ENCODE measurements at regions not wholly inside any gene's neighbourhood (a gene's known extent, or its start where the extent isn't known, plus 50 kb on each side); places are given as distances from the start of the nearest gene placed in this dataset.

DNA sequence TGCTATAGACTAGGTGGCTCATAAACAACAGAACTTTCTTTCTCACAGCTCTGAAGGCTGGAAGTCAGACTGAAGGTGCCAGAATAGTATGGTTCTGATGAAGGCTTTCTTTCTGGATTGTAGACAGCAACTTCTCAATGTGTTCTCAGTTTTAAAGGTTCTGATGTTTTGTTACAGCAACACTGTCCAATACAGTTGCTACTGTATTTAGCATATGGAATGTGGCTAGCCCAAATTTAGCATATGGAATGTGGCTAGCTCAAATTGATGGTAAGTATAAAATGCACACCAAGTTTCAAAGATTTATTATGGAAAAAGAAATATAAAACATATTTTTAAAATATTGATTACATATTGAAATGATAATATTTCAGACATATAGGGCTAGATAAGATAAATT lies 145.3 kb downstream of the MBL2 start:
- Histone ChIP-seq H2AFZ (ENCODE audit: control insufficient read depth, low read length) (no peak overlapping the region), H3K27me3 (ENCODE audit: control insufficient read depth, extremely low read depth, insufficient read depth, low read length) (no peaks in the 10 kb centered on the region), H3K36me3 (ENCODE audit: control insufficient read depth in 2 of 2, extremely low read depth in 1 of 2, insufficient read depth in 2 of 2, low read length in 2 of 2) (no peaks in the 10 kb centered on the region), H3K9me1 (ENCODE audit: control insufficient read depth, extremely low read depth, insufficient read depth, low read length) (no peaks in the 10 kb centered on the region), H3K79me2 (ENCODE audit: control insufficient read depth, insufficient read depth, low read length) (no peaks in the 10 kb centered on the region), H3K27ac (ENCODE audit: control insufficient read depth, insufficient read depth, low read length) (no peak overlapping the region), H3K4me1 (ENCODE audit: control insufficient read depth, extremely low read depth, insufficient read depth, low read length) (no peaks in the 10 kb centered on the region), H3K9ac (ENCODE audit: control insufficient read depth, extremely low read depth, insufficient read depth, low read length) (no peak overlapping the region), H3K4me2 (ENCODE audit: control insufficient read depth, extremely low read depth, insufficient read depth, low read depth, low read length) (no peak overlapping the region), H3K4me3 (ENCODE audit: control insufficient read depth in 2 of 3, extremely low read depth in 1 of 3, insufficient read depth in 2 of 3, low read depth in 1 of 3, low read length in 3 of 3) (no peak overlapping the region), H4K20me1 (ENCODE audit: control insufficient read depth, extremely low read depth, insufficient read depth, low read length) (no peaks in the 10 kb centered on the region), H3K9me3 (ENCODE audit: control insufficient read depth, low read depth, low read length) (no peaks in the 10 kb centered on the region)
- dilution Hi-C loops (cut with MboI; ENCODE audit: extremely low pct_ligation_motif_present, low sequenced_read_pairs) = no loop called here
- FAIRE-seq (no peak), DNase-seq (ENCODE audit: low read depth, low spot score) (no peak)
- TF ChIP-seq, protein P1, sequence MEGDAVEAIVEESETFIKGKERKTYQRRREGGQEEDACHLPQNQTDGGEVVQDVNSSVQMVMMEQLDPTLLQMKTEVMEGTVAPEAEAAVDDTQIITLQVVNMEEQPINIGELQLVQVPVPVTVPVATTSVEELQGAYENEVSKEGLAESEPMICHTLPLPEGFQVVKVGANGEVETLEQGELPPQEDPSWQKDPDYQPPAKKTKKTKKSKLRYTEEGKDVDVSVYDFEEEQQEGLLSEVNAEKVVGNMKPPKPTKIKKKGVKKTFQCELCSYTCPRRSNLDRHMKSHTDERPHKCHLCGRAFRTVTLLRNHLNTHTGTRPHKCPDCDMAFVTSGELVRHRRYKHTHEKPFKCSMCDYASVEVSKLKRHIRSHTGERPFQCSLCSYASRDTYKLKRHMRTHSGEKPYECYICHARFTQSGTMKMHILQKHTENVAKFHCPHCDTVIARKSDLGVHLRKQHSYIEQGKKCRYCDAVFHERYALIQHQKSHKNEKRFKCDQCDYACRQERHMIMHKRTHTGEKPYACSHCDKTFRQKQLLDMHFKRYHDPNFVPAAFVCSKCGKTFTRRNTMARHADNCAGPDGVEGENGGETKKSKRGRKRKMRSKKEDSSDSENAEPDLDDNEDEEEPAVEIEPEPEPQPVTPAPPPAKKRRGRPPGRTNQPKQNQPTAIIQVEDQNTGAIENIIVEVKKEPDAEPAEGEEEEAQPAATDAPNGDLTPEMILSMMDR (optimal IDR thresholded peaks at IDR 0.05 in 1 of 3, IDR thresholded peaks at IDR 0.05 in 1 of 3, conservative IDR thresholded peaks at IDR 0.05 in 1 of 3; ENCODE audit: extremely low read depth in 1 of 3, insufficient read depth in 2 of 3, low read length in 3 of 3) = no peak
- no peak for TF ChIP-seq EZH2 (IDR thresholded peaks at IDR 0.05; ENCODE audit: low read length)

DNA sequence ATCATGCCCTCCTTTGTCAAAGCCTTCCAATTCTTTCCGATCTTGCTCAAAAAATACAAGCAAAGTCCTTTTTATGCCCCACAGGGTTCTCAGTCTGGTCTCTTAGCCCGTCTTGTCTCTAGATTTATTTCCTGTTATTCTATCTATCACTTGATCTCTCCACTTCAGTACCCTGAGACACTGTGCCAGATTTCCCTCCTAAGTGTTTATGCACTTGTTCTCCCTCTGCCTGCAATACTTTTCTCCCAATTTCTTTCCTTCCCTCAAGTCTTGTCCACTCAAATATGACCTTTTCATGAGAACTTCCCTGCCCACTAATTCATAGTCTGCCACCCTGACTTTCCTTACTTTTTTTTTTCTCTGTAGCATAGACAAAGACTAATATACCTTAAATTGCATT lies 141.4 kb downstream of the MBL2 start:
- Histone ChIP-seq H3K27ac (ENCODE audit: control insufficient read depth, insufficient read depth, low read length) (no peak overlapping the region), H3K9me1 (ENCODE audit: control insufficient read depth, extremely low read depth, insufficient read depth, low read length) (no peaks in the 10 kb centered on the region), H4K20me1 (ENCODE audit: control insufficient read depth, extremely low read depth, insufficient read depth, low read length) (no peaks in the 10 kb centered on the region), H3K27me3 (ENCODE audit: control insufficient read depth, extremely low read depth, insufficient read depth, low read length) (no peaks in the 10 kb centered on the region), H3K36me3 (ENCODE audit: control insufficient read depth in 2 of 2, extremely low read depth in 1 of 2, insufficient read depth in 2 of 2, low read length in 2 of 2) (no peaks in the 10 kb centered on the region), H3K4me1 (ENCODE audit: control insufficient read depth, extremely low read depth, insufficient read depth, low read length) (no peaks in the 10 kb centered on the region), H3K4me2 (ENCODE audit: control insufficient read depth, extremely low read depth, insufficient read depth, low read depth, low read length) (no peak overlapping the region), H3K79me2 (ENCODE audit: control insufficient read depth, insufficient read depth, low read length) (no peaks in the 10 kb centered on the region), H3K9ac (ENCODE audit: control insufficient read depth, extremely low read depth, insufficient read depth, low read length) (no peak overlapping the region), H3K4me3 (ENCODE audit: control insufficient read depth in 2 of 3, extremely low read depth in 1 of 3, insufficient read depth in 2 of 3, low read depth in 1 of 3, low read length in 3 of 3) (no peak overlapping the region), H2AFZ (ENCODE audit: control insufficient read depth, low read length) (no peak overlapping the region), H3K9me3 (ENCODE audit: control insufficient read depth, low read depth, low read length) (no peaks in the 10 kb centered on the region)
- no peak for DNase-seq (ENCODE audit: low read depth, low spot score)
- no peak for FAIRE-seq
- TF ChIP-seq EZH2 (IDR thresholded peaks at IDR 0.05; ENCODE audit: low read length) = no peak
- TF ChIP-seq, protein P1 (optimal IDR thresholded peaks at IDR 0.05 in 1 of 3, IDR thresholded peaks at IDR 0.05 in 1 of 3, conservative IDR thresholded peaks at IDR 0.05 in 1 of 3; ENCODE audit: extremely low read depth in 1 of 3, insufficient read depth in 2 of 3, low read length in 3 of 3) = no peak
- dilution Hi-C loops (cut with MboI; ENCODE audit: extremely low pct_ligation_motif_present, low sequenced_read_pairs) = no loop called here

Measured in keratinocyte (primary cell).